A673 (cell line): ENCODE measurements at regions not wholly inside any gene's neighbourhood (a gene's known extent, or its start where the extent isn't known, plus 50 kb on each side); places are given as distances from the start of the nearest gene placed in this dataset.

ENCODE experiments used
- BruUV-seq: library from RNA; stranded (reverse); fragments of 400-500 nt; replicated peaks from 2 replicates; lab custom pipeline; 2021; lab: Mats Ljungman, UMichigan
- CTCF ChIA-PET: fragments of 300-600 bp; sonication (Branson Sonifier 250); formaldehyde crosslinking; loops from one replicate; lab custom pipeline; 2022; ENCODE audit warnings: antibody characterized with exemption; lab: Charles Lee
- POLR2A ChIA-PET: fragments of 300-600 bp; sonication (Branson Sonifier 250); formaldehyde crosslinking; loops from one replicate; lab custom pipeline; 2022; ENCODE audit warnings: antibody characterized with exemption; ENCODE audit not compliant: low non-redundant PET; lab: Charles Lee
- DNase-seq: peaks from one replicate; pipeline ENCODE4 v3.0.0-alpha.2; 2015; ENCODE audit warnings: low spot score
- H3K27ac ChIP-seq: fragments of 200-600 bp; sonication (generic); 2 replicates; pipeline ENCODE4 v1.5.1; 2016; ENCODE audit warnings: mixed run types, low read depth, mild to moderate bottlenecking, mixed read lengths, antibody characterized with exemption, low read length; ENCODE audit not compliant: poor library complexity, severe bottlenecking
- H3K27me3 ChIP-seq: fragments of 200-600 bp; sonication (generic); replicated peaks from 2 replicates; pipeline ENCODE4 v1.6.1; 2017; ENCODE audit warnings: mixed run types, low read depth, mild to moderate bottlenecking, mixed read lengths, antibody characterized with exemption, low read length; ENCODE audit not compliant: insufficient read depth, poor library complexity
- H3K36me3 ChIP-seq: fragments of 200-600 bp; sonication (generic); 2 replicates; pipeline ENCODE4 v1.6.1; 2016; ENCODE audit warnings: mixed run types, mild to moderate bottlenecking, mixed read lengths, antibody characterized with exemption, low read length; ENCODE audit not compliant: insufficient read depth, poor library complexity, severe bottlenecking
- H3K4me1 ChIP-seq: fragments of 200-600 bp; sonication (generic); 2 replicates; pipeline ENCODE4 v1.6.1; 2017; ENCODE audit warnings: mixed run types, mild to moderate bottlenecking, mixed read lengths, antibody characterized with exemption, low read length; ENCODE audit not compliant: insufficient read depth, poor library complexity, severe bottlenecking
- H3K4me3 ChIP-seq: fragments of 200-600 bp; sonication (generic); 2 replicates; pipeline ENCODE4 v1.5.1; 2016; ENCODE audit warnings: low read depth, mixed run types, mild to moderate bottlenecking, mixed read lengths, low read length; ENCODE audit not compliant: poor library complexity, severe bottlenecking
- H3K9me3 ChIP-seq: fragments of 200-600 bp; sonication (generic); 2 replicates; pipeline ENCODE4 v1.6.1; 2016; ENCODE audit warnings: mixed run types, low read depth, mild to moderate bottlenecking, mixed read lengths, antibody characterized with exemption, low read length; ENCODE audit not compliant: poor library complexity, severe bottlenecking
- EZH2 ChIP-seq: fragments of 200-600 bp; sonication (generic); IDR thresholded peaks from 2 replicates; pipeline ENCODE4 v1.6.1; 2017; ENCODE audit warnings: borderline replicate concordance, low read depth, mild to moderate bottlenecking, mixed read lengths, antibody characterized with exemption, low read length; ENCODE audit not compliant: poor library complexity, severe bottlenecking
- intact Hi-C: fragments of 100-400 bp; cut with micrococcal nuclease; formaldehyde crosslinking; loops from one replicate; pipeline ENCODE4 v1.10.0; 2022; ENCODE audit not compliant: unreplicated experiment
- TF ChIP-seq, protein P1 (sequence below): fragments of 300-800, 200-600 bp; sonication (generic); conservative IDR thresholded peaks from 2 replicates; pipeline ENCODE4 v1.5.1; 2017; ENCODE audit warnings: low read depth, mild to moderate bottlenecking, antibody characterized with exemption, low read length, moderate library complexity, mixed read lengths

DNA sequence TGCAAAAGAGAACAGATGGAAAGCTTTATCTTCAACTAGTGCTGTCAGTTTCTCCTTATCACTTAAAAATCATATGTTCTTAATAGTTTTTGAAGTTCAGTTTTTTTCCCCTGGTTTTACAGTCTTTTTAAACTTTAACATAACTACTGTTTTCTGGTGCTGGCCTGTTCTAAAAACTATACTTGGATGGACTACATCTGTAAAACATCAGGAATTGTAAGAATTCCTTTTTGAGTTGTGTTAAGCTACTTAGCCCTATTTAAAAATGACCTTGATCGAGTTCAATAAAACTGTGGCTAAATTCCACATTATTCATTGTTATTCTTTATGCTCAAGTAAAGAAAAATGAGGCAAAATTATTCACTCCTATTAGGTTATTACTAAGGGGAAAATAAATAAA is 397.7 kb downstream of the NUP35 start:
- DNase-seq: no peak
- no peaks in the 10 kb centered on the region for H3K9me3 ChIP-seq
- H3K36me3 ChIP-seq: no peaks in the 10 kb centered on the region
- ChIA-PET POLR2A (no interaction called here), CTCF (no interaction called here)
- no TSS peak for BruUV-seq
- no peaks in the 10 kb centered on the region for H3K27me3 ChIP-seq
- TF ChIP-seq, protein P1, sequence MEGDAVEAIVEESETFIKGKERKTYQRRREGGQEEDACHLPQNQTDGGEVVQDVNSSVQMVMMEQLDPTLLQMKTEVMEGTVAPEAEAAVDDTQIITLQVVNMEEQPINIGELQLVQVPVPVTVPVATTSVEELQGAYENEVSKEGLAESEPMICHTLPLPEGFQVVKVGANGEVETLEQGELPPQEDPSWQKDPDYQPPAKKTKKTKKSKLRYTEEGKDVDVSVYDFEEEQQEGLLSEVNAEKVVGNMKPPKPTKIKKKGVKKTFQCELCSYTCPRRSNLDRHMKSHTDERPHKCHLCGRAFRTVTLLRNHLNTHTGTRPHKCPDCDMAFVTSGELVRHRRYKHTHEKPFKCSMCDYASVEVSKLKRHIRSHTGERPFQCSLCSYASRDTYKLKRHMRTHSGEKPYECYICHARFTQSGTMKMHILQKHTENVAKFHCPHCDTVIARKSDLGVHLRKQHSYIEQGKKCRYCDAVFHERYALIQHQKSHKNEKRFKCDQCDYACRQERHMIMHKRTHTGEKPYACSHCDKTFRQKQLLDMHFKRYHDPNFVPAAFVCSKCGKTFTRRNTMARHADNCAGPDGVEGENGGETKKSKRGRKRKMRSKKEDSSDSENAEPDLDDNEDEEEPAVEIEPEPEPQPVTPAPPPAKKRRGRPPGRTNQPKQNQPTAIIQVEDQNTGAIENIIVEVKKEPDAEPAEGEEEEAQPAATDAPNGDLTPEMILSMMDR: no peak
- TF ChIP-seq EZH2: no peak
- no peak overlapping the region for H3K27ac ChIP-seq
- H3K4me1 ChIP-seq: no peaks in the 10 kb centered on the region
- H3K4me3 ChIP-seq: no peak overlapping the region
- intact Hi-C loops: no loop called here

DNA sequence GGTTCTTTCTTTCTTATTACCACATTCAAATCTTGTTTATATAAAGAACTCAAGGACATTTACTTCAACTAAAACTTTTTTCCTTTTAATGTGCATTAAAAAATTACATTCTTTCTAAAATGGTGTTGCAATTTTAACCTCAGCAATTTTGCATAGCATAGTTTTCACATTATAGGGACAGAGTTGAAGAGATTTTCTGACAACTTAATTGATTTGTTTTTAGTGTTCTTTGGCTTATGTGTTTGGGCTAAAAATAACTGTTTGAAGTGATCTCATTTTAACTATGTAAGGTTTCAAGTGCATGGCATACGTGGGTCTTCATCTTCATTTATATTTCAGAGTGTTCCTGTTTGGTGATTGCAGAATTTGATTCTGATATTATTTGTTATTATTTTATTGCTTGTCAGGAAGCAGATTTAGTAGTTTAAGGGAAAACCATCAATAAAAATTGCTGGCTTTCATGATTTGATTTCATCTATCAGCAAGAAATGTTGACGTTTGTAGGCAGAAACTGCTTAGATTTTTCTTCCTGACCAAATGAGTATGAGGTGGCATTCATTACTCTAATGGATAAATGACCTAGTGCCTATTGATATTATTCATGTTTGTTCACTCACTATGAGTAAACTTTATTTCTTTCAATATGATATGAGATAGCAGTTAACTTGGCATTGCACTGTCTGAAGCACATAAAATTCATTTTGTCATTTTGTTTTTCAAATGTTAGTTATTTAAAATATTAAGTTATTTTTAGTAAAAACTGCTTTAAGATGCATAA is 398.4 kb downstream of the NUP35 start:
- no peak for DNase-seq
- POLR2A ChIA-PET: no interaction called here

DNA sequence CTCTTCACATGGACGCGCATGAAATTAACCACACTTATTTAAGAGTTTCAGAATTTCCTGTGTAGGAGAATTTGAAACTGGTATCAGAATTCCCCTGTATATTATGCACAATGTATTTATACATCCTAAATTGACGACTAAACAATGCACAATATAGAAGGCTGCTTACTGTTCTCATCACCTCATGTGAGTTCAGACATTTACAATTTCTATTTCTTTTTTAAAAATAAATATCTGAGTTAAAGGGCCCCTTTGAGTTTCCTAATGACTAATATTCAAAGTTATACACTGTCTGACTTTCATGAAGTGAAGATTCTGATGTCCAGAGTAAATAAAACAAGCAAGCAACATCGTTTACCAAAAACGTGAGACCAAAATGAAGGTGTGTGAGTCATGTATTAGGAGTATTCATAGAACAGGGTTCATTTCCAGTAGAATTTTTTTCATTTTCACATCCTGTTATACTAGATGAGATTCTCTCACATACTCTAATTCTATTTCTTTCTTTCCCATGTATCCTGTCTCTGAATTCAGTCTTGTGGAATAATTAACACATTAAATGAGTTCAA is 406.2 kb downstream of the NUP35 start:
- TF ChIP-seq EZH2: no peak
- TF ChIP-seq, protein P1: no peak
- DNase-seq: no peak
- Histone ChIP-seq H3K4me1 (no peaks in the 10 kb centered on the region), H3K4me3 (no peak overlapping the region), H3K27me3 (no peaks in the 10 kb centered on the region), H3K27ac (no peak overlapping the region), H3K36me3 (no peaks in the 10 kb centered on the region), H3K9me3 (no peaks in the 10 kb centered on the region)
- CTCF ChIA-PET: no interaction called here
- intact Hi-C loops: no loop called here
- no TSS peak for BruUV-seq
- POLR2A ChIA-PET: no interaction called here

More for the DNA sequence above, 398.4 kb downstream of the NUP35 start:
- no peak overlapping the region for H3K27ac ChIP-seq
- no peaks in the 10 kb centered on the region for H3K27me3 ChIP-seq
- TF ChIP-seq, protein P1: no peak
- TF ChIP-seq EZH2: no peak
- CTCF ChIA-PET: no interaction called here
- no peak overlapping the region for H3K4me3 ChIP-seq
- no TSS peak for BruUV-seq
- no peaks in the 10 kb centered on the region for H3K4me1 ChIP-seq
- H3K9me3 ChIP-seq: no peaks in the 10 kb centered on the region
- no peaks in the 10 kb centered on the region for H3K36me3 ChIP-seq
- intact Hi-C loops: no loop called here
